ENCODE measurements at regions not wholly inside any gene's neighbourhood (a gene's known extent, or its start where the extent isn't known, plus 50 kb on each side); places are given as distances from the start of the nearest gene placed in this dataset.
"Not testable (repeated sequence)": the region's sequence is repeated elsewhere in the genome, so short reads cannot be mapped to it uniquely, and the experiment has no call there.

GRCh38 chr3:17860840-17861471, 118.5 kb upstream of the TBC1D5 start:
- not testable (repeated sequence) for FAIRE-seq; DNase-seq (ENCODE audit: insufficient read length, low spot score)

GRCh38 chr3:17852217-17852616, 109.8 kb upstream of the TBC1D5 start:
- FAIRE-seq = no peak
- no peak for DNase-seq (ENCODE audit: insufficient read length, low spot score)

GRCh38 chr3:17850448-17850847, 108.0 kb upstream of the TBC1D5 start:
- FAIRE-seq (no peak), DNase-seq (ENCODE audit: insufficient read length, low spot score) (no peak)

DNA sequence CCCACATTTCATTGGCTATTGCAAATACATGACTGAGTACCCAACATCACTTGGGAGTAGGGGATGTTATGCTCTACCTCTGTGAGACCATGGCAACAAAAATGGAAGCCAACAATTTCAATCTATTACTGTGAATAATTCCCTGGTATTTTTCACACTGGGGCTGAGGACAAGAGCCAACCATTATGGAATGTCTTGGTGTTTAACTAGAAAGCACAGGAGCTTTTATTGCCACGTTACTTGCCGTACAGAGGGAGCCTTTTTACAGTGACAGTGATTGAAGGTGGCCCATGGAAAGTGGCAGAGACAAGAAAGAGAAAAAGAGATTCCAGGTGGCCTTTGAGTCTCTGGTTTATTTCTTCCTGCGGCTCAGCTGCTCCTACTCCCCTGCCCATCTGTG, 105.7 kb upstream of the TBC1D5 start:
- no peak for FAIRE-seq
- DNase-seq (ENCODE audit: insufficient read length, low spot score) = no peak

- no peak for FAIRE-seq
- no peak for DNase-seq (ENCODE audit: insufficient read length, low spot score)
These were observed 104.7 kb upstream of the TBC1D5 start for GRCh38 chr3:17847156-17847555.

DNA sequence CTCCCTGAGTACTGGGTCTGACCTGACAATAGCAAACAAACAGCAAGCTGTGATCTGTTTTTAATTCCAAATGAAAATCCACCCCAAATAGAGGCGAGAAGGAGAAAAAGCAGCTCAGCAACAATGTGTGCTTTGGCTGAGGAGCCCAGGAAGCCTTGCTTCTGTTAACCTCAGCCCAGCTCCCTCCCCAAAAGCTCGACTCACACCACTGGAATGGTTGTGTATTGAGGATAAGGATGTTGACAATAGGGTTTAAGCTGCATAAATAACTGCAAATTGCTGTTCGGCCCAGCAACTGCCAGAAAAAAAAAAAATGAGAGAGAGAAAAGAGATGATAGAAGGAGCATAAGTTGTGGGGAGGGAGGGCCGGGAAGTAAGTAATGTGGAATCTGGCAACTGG, 104.0 kb upstream of the TBC1D5 start:
- no peak for FAIRE-seq
- no peak for DNase-seq (ENCODE audit: insufficient read length, low spot score)

GRCh38 chr3:17845026-17845812, 102.8 kb upstream of the TBC1D5 start:
- FAIRE-seq (no peak), DNase-seq (ENCODE audit: insufficient read length, low spot score) (no peak)

DNA sequence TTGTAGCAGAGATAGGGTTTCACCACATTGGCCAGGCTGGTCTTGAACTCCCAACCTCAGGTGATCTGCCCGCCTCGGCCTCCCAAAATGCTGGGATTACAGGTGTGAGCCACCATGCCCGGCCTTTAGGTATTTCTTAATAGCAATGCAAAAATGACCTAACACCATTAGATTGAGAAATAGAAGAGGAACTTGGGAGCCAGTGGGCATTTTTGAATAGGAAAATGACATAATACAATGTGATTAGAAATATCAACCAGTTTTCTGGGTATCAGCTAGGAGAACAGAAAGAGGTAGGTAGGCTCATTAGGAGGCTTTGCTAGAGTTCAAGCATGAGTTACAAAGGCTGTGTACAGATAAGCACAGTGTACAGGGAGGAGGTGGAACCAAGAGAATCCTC, 101.8 kb upstream of the TBC1D5 start:
- FAIRE-seq = no peak
- no peak for DNase-seq (ENCODE audit: insufficient read length, low spot score)

DNA sequence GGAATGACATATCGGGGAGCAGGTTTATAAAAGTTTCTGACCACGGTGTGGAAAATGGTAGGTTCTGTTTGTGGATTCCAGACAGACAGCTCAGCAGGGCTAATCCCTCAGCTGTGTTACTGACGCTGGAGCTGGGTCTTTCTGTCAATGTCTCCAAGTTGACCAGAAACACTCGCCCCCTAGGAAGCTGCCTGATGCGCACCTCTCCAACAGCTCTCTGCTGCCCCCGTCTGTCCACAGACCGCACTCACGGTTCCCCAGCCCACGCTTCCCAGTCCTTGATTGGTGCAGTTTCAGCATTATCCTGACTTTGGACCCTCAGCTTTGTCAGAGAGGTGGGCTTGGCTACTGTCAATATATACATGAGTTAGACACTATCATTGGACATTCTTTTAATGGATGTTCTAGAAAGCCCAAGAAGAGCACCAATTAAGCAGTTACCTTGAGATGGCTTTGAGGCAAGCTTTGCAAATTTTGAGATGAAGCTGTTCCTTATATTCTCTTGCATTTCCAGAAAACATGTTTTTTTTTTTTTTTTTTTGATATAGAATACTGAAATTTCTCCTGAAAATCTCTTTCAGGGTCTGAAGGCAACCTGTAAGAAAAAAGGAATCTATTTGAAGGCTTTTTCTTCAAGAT, 98.9 kb upstream of the TBC1D5 start:
- FAIRE-seq (peak; percentile 59), DNase-seq (ENCODE audit: insufficient read length, low spot score) (peak; percentile 62)

DNA sequence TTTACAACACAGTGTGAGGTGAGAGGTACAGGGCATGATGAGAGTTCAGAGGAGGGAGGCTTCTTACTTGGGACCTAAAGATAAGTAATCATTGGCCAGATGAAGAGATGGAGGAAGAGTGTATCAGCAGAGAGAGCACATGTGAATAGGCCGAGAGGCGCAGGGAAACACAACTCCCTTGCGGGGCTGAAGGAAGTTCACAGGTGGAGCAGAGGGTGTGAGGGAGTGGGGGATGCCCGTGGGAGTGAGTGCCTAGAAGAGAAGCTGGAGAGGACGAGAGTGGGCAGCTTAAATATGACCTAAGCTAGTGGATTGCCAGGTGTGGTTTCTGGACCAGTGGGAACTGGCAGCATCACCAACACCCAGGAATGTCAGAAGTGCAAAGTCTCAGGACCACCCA, 98.2 kb upstream of the TBC1D5 start:
- FAIRE-seq = no peak
- no peak for DNase-seq (ENCODE audit: insufficient read length, low spot score)

GRCh38 chr3:17840126-17840525, 97.7 kb upstream of the TBC1D5 start:
- FAIRE-seq = no peak

GRCh38 chr3:17836919-17837318, 94.5 kb upstream of the TBC1D5 start:
- FAIRE-seq = no peak
- no peak for DNase-seq (ENCODE audit: insufficient read length, low spot score)

More at GRCh38 chr3:17840126-17840525, 97.7 kb upstream of the TBC1D5 start:
- DNase-seq (ENCODE audit: insufficient read length, low spot score) = no peak

GRCh38 chr3:17836092-17836491, 93.7 kb upstream of the TBC1D5 start:
- FAIRE-seq = no peak
- DNase-seq (ENCODE audit: insufficient read length, low spot score) = no peak

- DNase-seq (ENCODE audit: insufficient read length, low spot score) (no peak), FAIRE-seq (peak; percentile 38)
These were observed 91.5 kb upstream of the TBC1D5 start for GRCh38 chr3:17833786-17834559.

DNA sequence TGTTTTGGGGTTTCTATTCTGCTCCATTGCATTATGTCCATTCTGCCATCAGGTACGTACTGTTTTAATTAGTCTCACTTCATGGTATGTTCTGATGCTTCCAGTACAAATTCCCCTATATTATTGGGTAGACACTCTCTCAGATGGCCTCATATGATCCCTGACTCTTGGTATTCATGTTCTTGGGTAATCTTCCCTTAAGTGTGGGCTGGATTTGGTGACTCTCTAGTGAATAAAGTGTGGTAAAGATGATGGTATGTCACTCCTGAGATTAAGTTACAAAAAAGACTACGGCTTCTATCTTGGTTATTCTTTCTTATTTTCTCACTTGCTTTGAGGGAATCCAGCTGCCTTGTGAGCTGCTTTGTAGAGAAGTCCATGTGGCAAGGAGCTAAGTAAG, 89.6 kb upstream of the TBC1D5 start:
- DNase-seq (ENCODE audit: insufficient read length, low spot score) (no peak), FAIRE-seq (no peak)

DNA sequence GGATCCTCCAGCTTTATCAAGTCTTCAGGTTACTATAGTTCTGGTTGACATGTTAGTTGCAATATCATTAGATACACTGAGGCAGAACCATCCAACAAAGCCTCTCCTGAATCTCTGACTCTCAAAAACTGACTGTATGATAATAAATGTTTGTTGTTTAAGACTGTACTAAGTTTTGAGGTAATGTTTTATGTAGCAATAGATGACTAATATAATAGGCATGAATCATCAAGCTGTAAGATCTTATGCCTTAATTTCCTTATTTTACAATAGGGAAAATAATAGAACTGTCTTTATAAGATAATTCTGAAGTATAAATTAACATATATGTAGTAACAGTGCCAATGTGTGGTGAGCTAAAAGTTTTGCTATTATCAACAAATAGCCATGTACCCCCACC, 88.9 kb upstream of the TBC1D5 start:
- DNase-seq (ENCODE audit: insufficient read length, low spot score) = no peak
- no peak for FAIRE-seq

- DNase-seq (ENCODE audit: insufficient read length, low spot score) (no peak), FAIRE-seq (no peak)
These were observed 88.4 kb upstream of the TBC1D5 start for GRCh38 chr3:17830788-17831187.

DNA sequence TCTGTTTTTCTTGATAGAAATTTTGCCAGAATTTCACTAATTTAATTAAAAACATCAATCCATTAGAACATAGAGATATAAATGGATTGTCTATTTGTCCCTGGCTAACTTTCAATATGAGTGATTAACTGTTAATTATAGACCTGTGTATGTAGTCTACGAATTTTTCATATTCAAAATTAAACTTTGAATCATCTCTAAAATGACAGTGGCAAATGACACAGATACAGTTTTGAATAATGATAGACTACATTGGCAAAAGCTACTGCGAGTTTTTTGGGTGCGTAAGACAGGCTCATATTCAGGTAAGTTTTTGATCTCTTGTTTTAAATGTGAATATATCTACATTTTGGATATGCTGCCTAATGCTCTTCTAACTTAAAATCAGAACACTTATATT, 86.0 kb upstream of the TBC1D5 start:
- DNase-seq (ENCODE audit: insufficient read length, low spot score) = no peak
- no peak for FAIRE-seq

DNA sequence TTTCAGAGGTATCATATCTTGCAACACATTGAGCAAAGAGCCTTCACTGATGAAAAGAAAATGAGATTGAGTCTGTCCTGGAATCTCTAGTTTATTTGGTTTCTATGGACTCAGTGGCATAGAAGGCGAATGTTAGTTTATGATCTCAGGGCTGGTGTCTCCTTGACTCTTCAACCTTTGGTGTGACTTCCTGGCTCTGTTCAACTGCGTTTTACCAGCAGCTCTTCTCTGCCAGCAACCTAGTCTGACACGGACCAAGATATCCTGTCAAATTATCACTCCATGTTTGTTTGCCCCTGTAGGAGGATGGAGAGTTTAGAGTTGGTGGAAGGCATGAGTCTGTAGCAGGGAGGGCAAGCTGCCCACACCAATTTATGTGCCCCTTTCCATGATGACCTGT, 82.9 kb upstream of the TBC1D5 start:
- DNase-seq (ENCODE audit: insufficient read length, low spot score) = no peak
- FAIRE-seq = no peak

DNA sequence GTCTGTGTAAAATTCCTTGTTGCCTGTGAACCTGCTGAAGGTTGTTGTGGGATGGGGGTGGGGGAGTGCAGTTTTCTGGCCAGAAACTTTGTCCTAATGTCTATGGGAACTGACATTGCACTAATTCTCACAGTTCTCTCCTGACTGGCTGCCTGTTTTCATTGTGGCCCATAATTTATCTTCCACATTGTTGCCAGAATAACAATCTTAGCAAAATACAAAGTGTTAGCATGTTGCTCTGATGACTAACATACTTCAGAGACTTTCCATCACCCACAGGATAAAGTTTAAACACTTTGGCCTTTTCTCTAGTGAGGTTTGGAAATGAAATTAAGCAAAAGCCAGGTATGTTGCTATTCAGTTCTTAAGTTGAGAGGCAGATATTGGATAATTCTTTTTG, 81.4 kb upstream of the TBC1D5 start:
- FAIRE-seq (no peak), DNase-seq (ENCODE audit: insufficient read length, low spot score) (no peak)

DNA sequence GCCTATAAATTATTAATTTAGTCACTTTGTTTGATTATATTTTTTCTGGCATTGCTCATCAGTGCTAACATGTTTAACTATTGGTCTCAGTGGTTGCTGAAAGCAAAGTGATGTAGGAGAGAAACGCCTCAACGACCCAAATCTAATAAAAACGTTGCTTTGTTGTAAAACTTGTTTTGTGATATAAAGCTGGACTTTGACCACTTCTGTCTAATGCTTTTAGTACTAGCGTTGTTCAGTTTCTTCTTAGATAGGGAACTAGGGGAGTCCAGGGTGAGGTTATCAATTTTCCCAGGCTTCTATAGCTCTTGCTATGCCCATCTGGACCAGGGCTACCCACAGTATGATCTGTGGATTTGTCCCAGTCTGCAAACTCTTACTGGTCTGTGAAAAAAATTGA, 80.6 kb upstream of the TBC1D5 start:
- no peak for DNase-seq (ENCODE audit: insufficient read length, low spot score)
- FAIRE-seq = no peak
